DOHH2 (cell line): ENCODE measurements at regions not wholly inside any gene's neighbourhood (a gene's known extent, or its start where the extent isn't known, plus 50 kb on each side); places are given as distances from the start of the nearest gene placed in this dataset.

Experiments used
- H3F3A ChIP-seq: fragments of 200-600 bp; sonication (generic), shearing (Covaris generic); 2 replicates; pipeline ENCODE4 v1.6.0; 2016; ENCODE audit warnings: antibody characterized with exemption, mild to moderate bottlenecking; ENCODE audit not compliant: control insufficient read depth, insufficient read depth
- H3K27ac ChIP-seq: fragments of 200-600 bp; sonication (generic); 2 replicates; pipeline ENCODE4 v1.5.1; 2014; ENCODE audit warnings: low read depth, mild to moderate bottlenecking, low read length, moderate library complexity
- H3K27me3 ChIP-seq: fragments of 200-600 bp; sonication (generic); 2 replicates; pipeline ENCODE4 v1.6.1; 2014; ENCODE audit warnings: mild to moderate bottlenecking, low read length, mixed read lengths; ENCODE audit not compliant: control insufficient read depth
- H3K36me3 ChIP-seq: fragments of 200-600 bp; sonication (generic); 2 replicates; pipeline ENCODE4 v1.6.1; 2014; ENCODE audit warnings: mild to moderate bottlenecking, low read length, moderate library complexity, mixed read lengths; ENCODE audit not compliant: control insufficient read depth
- H3K4me1 ChIP-seq: fragments of 200-600 bp; sonication (generic); 2 replicates; pipeline ENCODE4 v1.6.1; 2014; ENCODE audit warnings: mild to moderate bottlenecking, low read length, mixed read lengths; ENCODE audit not compliant: control insufficient read depth
- H3K4me2 ChIP-seq: fragments of 200-600 bp; sonication (generic); 2 replicates; pipeline ENCODE4 v1.6.0; 2014; ENCODE audit warnings: mild to moderate bottlenecking, low read length, moderate library complexity
- H3K4me3 ChIP-seq: fragments of 200-600 bp; sonication (generic); 2 replicates; pipeline ENCODE4 v1.5.1; 2014; ENCODE audit warnings: mild to moderate bottlenecking, low read length, mixed read lengths
- H3K79me2 ChIP-seq: fragments of 200-600 bp; sonication (generic); 2 replicates; pipeline ENCODE4 v1.6.1; 2014; ENCODE audit warnings: mild to moderate bottlenecking, low read length, mixed read lengths; ENCODE audit not compliant: control insufficient read depth
- H3K9me2 ChIP-seq: fragments of 200-600 bp; sonication (generic); replicated peaks from 2 replicates; pipeline ENCODE4 v1.6.1; 2014; ENCODE audit warnings: mild to moderate bottlenecking, low read length, mixed read lengths; ENCODE audit not compliant: control insufficient read depth
- H3K9me3 ChIP-seq: fragments of 200-600 bp; sonication (generic); 2 replicates; pipeline ENCODE4 v1.6.1; 2014; ENCODE audit warnings: antibody characterized with exemption, low read length, mixed read lengths; ENCODE audit not compliant: control insufficient read depth, insufficient read depth
- H4K20me1 ChIP-seq: fragments of 200-600 bp; sonication (generic); 2 replicates; pipeline ENCODE4 v1.6.0; 2014; ENCODE audit warnings: low read depth, mild to moderate bottlenecking, antibody characterized with exemption, low read length, moderate library complexity; ENCODE audit not compliant: control insufficient read depth, insufficient read depth
- CTCF ChIP-seq: fragments of 200-600 bp; sonication (generic); IDR thresholded peaks from one replicate; pipeline ENCODE4 v1.5.1; 2014; ENCODE audit warnings: antibody characterized with exemption, mild to moderate bottlenecking, low read depth, low read length; ENCODE audit not compliant: poor library complexity, severe bottlenecking
- EZH2phosphoT487 ChIP-seq: fragments of 200-600 bp; sonication (generic); IDR thresholded peaks from 2 replicates; pipeline ENCODE4 v1.6.1; 2017; ENCODE audit warnings: borderline replicate concordance, mild to moderate bottlenecking, antibody characterized with exemption, low read length, moderate library complexity, mixed read lengths

- Histone ChIP-seq H3K79me2 (no peaks in the 10 kb centered on the region), H3K9me2 (no peaks in the 10 kb centered on the region), H3K27ac (no peak overlapping the region), H3K27me3 (no peaks in the 10 kb centered on the region), H4K20me1 (no peaks in the 10 kb centered on the region), H3K4me1 (no peaks in the 10 kb centered on the region), H3K9me3 (no peaks in the 10 kb centered on the region), H3K4me2 (no peak overlapping the region), H3F3A (no peaks in the 10 kb centered on the region), H3K36me3 (no peaks in the 10 kb centered on the region), H3K4me3 (no peak overlapping the region)
- TF ChIP-seq CTCF (no peak), EZH2phosphoT487 (no peak)
Observed at GRCh38 chr1:55913565-55913964, 665.8 kb downstream of the PLPP3 start.

- no peak for TF ChIP-seq EZH2phosphoT487
- TF ChIP-seq CTCF, result no peak
- Histone ChIP-seq H4K20me1 (no peaks in the 10 kb centered on the region), H3K79me2 (no peaks in the 10 kb centered on the region), H3K4me1 (no peaks in the 10 kb centered on the region), H3K27ac (no peak overlapping the region), H3F3A (no peaks in the 10 kb centered on the region), H3K9me2 (no peaks in the 10 kb centered on the region), H3K36me3 (no peaks in the 10 kb centered on the region), H3K4me3 (no peak overlapping the region), H3K27me3 (no peaks in the 10 kb centered on the region), H3K4me2 (no peak overlapping the region), H3K9me3 (no peaks in the 10 kb centered on the region)
Observed at GRCh38 chr1:55912438-55912837, 666.9 kb downstream of the PLPP3 start.

GRCh38 chr1:55904541-55904940, 674.8 kb downstream of the PLPP3 start:
- no peaks in the 10 kb centered on the region for H3K79me2 ChIP-seq
- no peaks in the 10 kb centered on the region for H3F3A ChIP-seq
- no peaks in the 10 kb centered on the region for H3K4me1 ChIP-seq
- no peaks in the 10 kb centered on the region for H3K9me3 ChIP-seq
- H3K36me3 ChIP-seq, result no peaks in the 10 kb centered on the region
- H3K27ac ChIP-seq, result no peak overlapping the region
- no peak for TF ChIP-seq CTCF
- TF ChIP-seq EZH2phosphoT487, result no peak
- no peaks in the 10 kb centered on the region for H3K27me3 ChIP-seq
- no peak overlapping the region for H3K4me3 ChIP-seq
- H3K9me2 ChIP-seq, result no peaks in the 10 kb centered on the region
- H3K4me2 ChIP-seq, result no peak overlapping the region
- H4K20me1 ChIP-seq, result no peaks in the 10 kb centered on the region

- no peaks in the 10 kb centered on the region for H3K9me2 ChIP-seq
- no peak for TF ChIP-seq EZH2phosphoT487
- no peak for TF ChIP-seq CTCF
- H3K4me3 ChIP-seq, result no peak overlapping the region
- no peaks in the 10 kb centered on the region for H3K9me3 ChIP-seq
- H3K4me2 ChIP-seq, result no peak overlapping the region
- no peaks in the 10 kb centered on the region for H3K4me1 ChIP-seq
- H3K27ac ChIP-seq, result no peak overlapping the region
- H3F3A ChIP-seq, result no peaks in the 10 kb centered on the region
- H4K20me1 ChIP-seq, result no peaks in the 10 kb centered on the region
- no peaks in the 10 kb centered on the region for H3K36me3 ChIP-seq
- no peaks in the 10 kb centered on the region for H3K79me2 ChIP-seq
- no peaks in the 10 kb centered on the region for H3K27me3 ChIP-seq
Observed at GRCh38 chr1:55898181-55898580, 681.2 kb downstream of the PLPP3 start.
